HuH-7.5 (cell line): ENCODE measurements at regions not wholly inside any gene's neighbourhood (a gene's known extent, or its start where the extent isn't known, plus 50 kb on each side); places are given as distances from the start of the nearest gene placed in this dataset.

Experiments used
- DNase-seq: peaks from one replicate; pipeline ENCODE4 v3.0.0; 2011; ENCODE audit warnings: low spot score

DNA sequence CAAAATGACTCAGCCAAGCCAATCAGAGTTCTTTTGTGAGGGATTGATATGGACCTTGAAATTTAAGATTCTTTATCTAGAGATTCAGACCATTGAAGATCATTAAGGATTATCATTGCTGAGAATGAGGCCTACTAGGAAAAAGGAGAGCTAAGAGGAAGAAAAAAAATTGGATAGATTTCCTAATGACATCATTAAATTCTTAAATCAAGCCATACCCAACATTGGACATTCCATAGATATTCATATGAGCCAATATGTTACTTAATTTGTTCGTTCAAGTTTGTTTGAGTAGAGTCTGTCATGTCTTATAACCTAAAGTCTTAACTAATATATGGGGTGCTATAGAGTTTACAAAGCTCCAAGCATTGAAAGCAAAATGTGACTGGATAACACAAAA, 727.9 kb upstream of the SEMA6A start:
- no peak for DNase-seq

DNA sequence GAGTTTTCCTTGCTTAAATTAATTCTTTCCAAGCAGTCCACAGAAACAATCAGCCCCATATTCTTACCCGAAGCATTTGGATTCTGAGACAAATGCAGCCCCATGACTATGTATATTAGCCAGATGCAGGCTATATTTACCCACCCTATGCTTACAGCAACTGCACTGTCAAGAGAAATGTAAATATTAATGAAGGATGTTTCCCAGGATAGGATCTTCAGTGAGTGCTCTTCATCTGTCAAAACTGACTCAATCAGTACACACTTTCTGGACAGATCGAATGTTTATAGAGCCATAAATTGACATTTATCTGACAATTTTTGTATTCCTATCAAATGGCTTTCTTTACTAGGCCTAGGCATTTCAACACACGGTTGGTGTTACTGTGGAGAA, 725.3 kb upstream of the SEMA6A start:
- DNase-seq = no peak

DNA sequence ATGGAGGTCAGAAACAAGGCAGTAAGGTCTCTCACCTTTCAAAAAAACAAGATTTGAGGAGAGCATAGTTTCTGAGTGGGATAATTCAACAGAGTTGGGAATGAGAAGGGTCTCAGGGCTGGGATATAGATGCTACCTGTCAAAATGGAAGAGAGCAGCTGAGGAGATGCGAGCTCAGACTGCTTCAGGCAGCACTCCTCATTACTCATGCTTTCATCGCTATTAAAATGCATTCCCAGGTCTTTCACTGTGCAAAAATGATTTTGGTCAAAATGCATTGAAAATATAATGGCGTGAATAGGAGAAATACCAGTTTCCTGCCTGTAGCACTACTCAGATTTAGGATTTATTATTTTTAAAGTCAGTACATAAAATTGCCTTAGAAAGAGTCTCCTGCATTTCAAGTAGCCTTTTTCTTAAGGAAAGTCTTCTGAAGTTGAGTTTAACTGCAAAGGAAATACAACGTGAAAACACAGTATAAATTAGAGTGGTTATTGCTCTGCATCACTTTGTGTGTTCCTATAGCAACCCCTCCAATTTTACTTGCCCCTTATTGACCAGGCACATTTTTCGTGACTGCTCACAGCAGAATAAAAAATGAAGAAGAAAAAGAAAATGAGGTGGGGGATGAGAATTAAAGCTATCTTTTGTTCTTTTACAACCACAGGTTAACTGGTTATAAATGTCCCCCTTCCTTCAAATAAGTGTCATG, 724.8 kb upstream of the SEMA6A start:
- no peak for DNase-seq

DNA sequence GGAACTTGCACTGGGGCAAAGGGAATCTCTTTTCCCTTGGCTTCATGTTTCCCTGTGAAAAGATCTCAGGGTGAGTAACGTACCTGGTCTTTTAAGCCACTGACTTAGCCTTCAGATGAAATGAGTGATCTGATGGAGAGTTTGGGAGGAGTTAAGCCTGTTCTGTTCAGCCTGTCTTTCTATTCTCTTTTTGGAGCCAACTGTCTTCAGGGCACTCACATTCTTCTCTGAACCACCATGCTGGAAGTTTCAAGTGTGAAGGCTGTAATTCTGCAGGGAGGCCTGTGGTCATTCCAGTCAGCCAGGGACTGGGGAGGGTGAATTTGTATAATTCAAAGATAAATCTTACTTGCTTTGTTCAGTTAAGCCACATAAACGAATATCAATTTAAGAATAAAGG, 722.2 kb upstream of the SEMA6A start:
- DNase-seq = no peak

DNA sequence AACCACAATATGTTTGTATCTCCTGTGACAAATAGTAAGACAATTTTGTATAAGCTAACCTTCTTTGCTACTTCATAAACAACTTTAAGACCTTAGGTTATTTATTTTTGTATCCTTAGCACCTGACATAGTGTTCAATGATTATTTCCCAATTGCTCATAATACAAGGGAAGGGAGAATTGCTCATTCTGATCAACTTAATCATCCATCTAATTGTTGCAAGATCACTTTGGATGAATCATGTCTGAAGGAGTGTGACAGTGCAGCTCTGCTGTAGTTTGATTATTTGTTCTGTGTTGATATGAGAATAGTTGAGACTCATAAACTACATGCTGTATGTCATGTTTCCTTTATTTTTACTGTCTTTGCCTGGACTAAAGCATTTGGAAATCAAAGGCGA, 721.3 kb upstream of the SEMA6A start:
- no peak for DNase-seq

DNA sequence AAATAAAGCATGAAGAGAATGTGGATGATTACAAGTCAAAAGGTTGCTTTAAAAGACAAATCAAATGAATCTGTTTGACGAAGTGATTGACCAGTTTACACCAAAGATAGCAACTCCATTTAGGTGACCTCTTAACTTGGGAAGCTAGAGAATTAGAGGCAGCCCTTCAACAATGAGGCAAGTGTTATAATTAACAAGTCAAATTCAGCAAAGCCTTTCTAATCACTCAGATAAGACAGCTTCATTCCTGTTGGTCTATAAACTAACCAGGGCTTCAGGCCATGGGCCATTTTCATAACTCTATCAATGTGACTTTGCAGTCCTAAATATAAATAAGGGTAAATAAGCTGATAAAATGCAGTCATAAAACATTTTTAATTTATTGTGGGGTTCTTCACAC, 712.2 kb upstream of the SEMA6A start:
- DNase-seq = no peak

DNA sequence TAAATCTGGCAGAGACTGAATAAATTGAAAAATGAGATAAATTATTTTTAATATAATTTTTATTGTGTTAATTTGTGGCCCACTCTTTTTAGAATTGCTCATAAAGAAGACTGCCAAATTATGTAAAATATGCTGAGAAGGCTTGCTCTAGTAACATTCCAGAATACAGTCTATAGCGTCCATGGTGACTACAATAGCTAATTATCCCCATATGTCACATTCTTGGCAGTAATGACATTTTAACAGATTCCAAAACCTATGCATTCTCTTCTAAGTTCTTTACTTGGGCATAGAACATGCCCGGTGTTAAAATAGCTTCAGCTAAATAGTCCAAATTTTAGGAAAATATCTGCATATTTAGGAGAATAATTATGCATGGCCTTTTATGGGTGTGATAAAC, 697.0 kb upstream of the SEMA6A start:
- DNase-seq = no peak

DNA sequence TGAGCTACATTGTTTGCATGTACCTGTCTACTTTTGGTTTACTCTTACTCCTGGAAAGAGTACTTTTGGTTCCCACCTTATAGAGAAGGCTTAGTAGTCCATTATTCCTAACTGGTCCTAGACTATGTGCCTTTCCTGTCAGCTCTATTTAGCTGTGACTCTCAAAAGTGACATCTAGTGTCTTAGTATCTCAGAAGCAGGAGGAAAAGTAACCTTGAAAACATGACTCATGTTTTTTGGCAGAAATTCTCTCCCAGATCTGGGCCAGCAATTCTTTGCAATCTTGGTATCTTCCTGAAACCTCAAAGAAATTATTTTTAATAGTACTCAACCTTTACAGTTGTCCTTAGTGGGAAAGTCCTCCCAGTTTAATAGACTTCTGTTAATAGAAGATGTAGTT, 691.7 kb upstream of the SEMA6A start:
- DNase-seq = no peak

DNA sequence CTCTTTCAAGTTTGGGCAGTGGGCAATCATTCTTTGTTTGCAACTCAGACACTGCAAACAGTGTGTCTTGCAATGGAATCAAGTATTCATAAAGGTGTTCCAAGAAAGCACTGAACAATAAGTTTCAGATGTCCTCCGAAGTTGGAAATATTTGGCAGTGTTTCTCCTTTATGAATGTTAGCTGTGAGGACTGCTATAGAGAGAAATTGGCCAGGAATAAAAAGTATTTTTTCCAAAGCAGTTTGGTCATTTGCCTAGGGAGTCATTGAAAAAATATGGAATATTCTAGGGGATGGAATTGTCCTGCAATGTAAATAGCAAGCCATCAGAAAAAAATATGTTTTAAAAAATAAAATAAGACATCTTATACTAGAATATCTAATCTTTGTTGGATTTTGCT, 688.6 kb upstream of the SEMA6A start:
- no peak for DNase-seq

DNA sequence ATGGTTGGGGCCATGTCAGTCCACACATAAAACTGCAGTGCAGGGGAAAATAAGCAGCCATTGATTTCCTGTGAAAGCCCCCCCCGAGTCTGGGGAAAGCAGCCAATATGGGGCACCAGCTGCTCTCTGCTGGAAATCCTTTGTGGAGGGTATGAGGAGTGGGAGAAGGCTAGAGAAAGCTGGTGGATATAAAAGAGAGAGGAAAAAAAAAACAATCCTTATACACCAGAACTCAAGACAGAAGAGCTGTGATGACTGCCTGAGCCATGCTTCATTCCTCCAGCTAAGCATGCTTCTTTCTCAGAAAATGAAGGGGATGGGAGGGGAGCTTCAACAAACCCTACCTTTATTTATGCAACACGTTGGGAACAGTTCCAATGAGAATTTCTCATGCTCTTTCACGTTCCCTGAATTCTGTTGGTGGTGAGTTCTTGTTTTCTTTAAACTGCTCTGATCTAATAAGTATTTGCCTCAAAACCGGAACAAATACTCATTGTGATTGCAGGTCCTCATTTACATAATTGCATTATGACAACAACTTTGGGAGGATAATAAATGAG, 688.0 kb upstream of the SEMA6A start:
- no peak for DNase-seq

DNA sequence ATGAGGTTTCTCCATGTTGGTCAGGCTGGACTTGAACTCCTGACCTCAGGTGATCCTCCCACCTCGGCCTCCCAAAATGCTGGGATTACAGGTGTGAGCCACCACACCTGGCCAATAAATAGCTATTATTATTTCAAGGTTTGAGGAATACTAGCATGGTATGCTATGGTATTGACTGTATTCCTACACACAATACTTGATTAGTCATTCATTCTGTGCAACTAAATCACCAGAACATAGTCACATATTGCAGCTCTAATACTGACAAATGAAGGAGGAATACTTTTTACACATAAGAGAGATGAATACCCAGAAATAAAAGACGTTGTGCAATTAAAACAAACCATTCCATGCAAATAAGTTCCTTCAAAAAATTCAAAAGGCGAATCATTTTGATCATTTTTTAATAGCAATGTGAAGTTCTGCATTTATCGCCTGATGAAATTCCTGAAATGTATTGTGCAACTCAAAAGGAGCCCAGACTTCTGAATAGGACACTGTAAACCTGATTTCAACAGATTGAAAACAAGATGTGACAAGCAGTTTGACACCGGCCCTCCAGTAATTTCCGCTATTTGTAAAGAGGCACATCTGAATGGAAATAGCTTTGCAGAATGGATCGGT, 687.4 kb upstream of the SEMA6A start:
- DNase-seq = no peak

DNA sequence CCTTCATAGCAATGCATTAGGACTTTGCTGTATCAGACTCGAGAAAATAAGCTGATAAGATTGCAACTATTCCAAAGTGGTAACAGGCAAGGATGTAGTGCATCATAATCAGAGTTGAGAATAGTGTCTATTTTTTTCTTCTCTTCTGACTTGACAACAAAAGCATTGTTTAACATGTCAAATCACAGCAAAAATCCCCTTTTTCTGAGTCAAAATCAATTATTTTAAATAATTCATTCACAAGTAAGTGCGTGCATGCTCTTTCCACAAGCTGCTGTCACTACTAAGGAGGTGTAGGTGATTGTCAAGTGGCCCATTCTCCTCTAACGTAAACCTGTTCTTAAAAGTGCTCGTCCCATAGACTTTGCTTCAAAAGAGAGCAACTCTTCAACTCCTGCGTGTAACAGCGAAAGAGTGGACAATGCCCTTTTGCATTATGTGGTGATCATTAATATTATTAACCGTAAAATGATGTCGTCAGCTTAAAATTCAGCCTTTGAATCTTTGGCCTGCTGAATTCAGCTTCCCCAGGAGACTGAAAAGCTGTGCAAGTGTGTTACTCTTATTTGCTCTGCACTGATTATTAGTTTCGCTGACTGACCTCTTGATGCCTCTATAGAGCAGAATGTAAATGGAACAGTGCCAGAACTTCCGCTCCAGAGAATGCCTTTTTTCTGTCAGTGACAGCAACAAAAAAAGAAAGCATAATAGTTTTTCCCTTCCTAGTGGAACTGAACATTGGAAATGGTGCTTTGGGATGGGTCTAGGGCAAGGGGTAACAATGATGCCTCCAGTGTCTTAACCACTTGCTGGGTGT, 680.8 kb upstream of the SEMA6A start:
- no peak for DNase-seq

DNA sequence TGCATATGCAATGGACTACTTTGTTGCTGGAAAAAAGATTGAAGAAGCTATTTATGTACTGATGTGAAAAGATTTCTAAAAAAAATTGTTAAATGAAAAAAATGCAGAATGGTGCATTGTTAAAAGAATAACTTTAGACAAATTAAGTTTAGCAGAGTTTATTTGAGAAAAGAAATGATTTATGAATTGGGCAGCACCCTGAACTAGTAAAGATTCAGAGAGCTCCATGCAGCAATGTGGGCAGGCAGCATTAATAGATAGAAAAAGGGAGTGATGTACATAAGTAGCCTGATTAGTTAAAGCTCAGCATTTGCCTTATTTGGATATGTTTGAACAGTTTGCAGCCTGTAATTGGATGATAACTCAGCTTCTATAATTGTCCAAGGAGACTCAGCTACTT, 677.9 kb upstream of the SEMA6A start:
- no peak for DNase-seq

DNA sequence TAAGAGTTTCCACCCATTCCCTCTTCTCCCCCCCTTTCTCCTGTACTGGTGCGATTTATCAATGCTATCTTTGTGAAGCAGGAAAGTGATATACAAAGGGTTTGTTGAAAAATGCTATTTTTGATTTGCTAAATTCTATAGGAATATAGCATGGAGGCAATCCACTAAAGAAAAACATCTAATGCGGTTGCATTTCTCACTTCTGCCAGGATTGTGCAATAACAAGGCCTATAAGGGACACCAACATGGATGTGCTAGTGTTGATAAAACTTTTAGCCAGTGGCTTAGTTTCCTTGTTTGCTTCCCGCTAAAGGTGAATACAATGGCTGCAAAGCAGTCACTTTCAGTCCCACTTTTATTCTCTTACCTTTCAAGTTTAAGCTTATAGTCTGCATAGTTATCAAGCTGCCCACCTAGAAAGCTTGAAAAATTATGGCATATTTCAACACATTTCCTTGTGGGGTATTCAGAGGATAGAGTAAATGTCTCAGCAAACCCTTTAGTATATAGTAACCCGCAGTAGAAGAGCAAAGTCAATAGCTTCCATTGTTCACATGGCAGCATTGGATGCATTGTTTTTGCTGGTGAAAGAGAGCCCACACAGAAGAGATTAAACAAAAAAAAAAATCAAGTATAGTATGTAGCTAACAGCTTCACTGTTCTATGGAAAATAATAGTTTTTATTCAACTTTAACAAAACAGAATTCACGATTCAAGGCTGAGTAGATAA, 674.6 kb upstream of the SEMA6A start:
- no peak for DNase-seq

DNA sequence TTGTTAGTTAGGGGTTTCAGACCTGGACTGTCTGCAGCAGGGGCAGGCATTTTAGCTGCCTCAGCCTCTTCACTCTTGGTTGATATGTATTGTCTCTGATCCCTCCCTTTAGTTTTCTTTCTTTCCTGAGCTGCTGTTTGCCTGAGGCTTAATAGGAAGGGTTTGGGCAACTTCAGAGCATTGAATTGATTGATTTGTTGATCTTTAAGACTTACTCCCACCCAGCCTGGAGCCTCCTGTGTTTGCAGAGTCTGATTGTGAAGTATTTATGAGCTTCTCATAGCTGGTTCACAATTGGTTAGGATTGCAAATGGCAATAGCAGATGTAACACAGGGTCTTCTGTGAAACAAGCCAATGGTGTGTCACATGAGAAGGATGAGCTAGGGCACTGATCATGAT, 671.8 kb upstream of the SEMA6A start:
- no peak for DNase-seq

DNA sequence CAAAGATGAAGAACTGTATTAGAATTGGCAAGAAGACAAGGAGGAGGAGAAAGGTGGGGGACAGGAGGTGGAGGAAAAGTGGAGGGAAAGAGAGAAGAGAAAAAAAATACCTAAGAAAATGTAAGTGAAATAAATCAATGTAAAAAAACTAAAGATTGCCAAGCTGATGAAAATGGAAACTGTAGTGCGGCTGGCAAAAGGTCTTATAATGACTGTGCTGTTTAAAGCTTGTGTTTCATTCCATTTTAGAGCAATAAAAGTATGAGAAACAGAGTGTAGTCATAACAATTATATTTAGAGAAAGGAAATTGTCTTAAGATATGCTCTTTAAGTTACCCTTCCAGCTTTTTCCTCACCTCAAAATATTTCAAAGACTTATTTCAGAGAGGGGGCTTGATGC, 670.5 kb upstream of the SEMA6A start:
- no peak for DNase-seq

DNA sequence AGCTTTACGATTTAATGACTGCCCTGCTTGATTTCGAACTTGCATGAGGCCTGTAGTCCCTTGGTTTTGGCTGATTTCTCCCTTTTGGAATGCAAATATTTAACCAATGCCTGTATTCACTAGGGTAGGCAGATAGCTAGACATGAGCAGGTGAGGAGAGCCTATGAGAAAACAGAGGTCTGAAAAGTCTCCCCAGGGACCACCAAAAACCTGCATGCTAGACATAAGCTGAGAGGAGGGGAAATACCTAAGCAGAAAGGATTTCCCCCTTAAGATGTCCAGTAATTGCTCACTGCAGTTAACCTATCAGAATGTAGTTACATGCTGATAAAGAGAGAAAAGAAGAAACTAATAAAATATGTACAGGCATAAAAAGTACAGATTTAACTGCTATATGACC, 667.4 kb upstream of the SEMA6A start:
- no peak for DNase-seq

DNA sequence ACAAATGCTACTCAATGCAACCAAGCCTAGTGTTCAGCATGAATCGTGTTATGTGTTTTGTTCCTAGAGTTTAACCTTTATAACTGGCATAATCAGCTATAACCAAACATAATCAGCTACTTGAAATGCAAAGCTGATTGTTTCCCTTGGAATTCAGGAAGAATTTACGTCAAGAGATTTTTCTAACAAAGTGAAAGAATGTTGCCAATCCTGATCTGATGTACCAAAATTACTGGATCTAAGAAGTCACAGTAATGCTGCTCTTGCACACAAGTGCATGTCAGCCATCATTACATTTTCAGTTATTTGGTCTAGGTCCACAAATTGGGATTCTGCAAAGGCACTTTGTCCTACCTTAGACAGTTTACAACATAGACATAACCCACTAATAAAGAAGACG, 662.3 kb upstream of the SEMA6A start:
- DNase-seq = no peak

DNA sequence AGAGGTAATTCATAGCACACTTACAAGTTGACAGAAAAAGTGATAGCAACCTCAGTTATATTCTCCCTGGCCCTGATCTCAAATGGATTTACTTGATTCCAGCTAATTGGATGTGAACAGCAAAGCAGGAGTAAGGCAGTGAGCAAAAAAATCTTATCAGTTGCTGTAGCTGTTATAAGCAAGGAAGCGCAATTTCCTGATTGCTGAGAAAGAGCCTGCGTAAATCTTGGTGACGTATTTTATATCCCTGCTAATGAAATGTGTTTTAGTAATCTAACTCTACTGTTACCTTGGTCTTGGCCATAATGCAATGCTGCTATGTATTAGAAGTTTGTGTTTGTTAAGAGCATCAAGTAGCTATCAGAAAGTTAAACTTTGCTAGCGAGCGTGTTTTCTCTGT, 661.2 kb upstream of the SEMA6A start:
- DNase-seq = no peak

DNA sequence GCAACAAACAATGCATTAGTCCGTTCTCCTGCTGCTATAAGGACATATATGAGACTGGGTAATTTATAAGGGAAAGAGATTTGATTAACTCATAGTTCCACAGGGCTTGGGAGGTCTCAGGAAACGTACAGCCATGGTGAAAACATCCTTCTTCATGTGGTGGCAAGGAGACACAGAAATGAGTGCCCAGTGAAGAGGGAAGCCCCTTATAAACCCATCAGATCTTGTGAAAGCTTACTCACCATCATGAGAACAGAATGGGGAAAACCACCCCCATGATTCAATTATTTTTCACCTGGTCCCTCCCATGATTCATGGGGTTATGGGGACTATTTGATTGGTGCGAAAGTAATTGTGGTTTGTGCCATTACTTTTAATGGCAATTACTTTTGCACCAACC, 655.8 kb upstream of the SEMA6A start:
- DNase-seq = no peak

DNA sequence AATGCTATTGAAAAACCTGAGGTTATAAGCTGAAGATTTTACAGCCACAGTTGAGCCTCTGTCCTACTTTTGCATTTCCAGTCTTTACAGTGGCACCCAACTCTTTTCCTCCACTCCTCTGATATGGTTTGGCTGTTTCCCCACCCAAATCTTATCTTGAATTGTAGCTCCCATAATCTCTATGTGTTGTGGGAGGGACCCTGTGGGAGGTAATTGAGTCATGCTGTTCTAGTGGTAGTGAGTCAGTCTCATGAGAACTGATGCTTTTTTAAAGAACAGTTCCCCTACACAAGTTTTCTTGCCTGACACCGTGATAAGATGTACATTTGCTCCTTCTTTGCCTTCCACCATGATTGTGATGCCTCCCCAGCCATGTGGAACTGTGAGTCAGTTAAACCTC, 646.1 kb upstream of the SEMA6A start:
- DNase-seq = no peak

DNA sequence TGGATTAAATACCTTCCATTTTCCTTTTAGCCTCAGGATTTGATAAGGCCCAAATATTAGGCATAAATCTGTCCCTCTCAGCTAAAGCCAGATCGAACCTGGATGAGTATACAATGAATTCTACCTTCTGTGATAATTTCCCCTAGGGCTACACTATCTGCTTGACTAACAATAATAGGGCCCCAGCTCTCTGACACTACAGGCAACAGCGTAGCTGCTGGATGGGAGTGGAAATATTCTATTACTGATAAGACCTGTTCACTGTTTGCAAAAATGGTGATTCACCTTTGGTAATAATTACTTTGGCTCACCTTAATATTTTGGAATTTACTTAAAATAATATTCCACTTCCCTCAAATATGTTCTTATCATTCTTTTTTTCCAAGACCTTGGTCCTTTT, 644.2 kb upstream of the SEMA6A start:
- no peak for DNase-seq
